ENCODE measurements at regions not wholly inside any gene's neighbourhood (a gene's known extent, or its start where the extent isn't known, plus 50 kb on each side); places are given as distances from the start of the nearest gene placed in this dataset.

GRCh38 chr12:89817501-89818226, 109.0 kb upstream of the ATP2B1 start:
- Mint-ChIP-seq H3K36me3 (ENCODE audit: low read depth) (no peaks in the 10 kb centered on the region), H3K27me3 (ENCODE audit: low read depth) (peaks cover 3% of the 10 kb centered on the region), H3K27ac (no peak overlapping the region), H3K9me3 (ENCODE audit: insufficient read depth) (no peaks in the 10 kb centered on the region), H3K4me3 (no peak overlapping the region), H3K4me1 (ENCODE audit: low read depth) (no peaks in the 10 kb centered on the region)
- DNase-seq (no peak), ATAC-seq (no peak)
- ChIA-PET CTCF (interaction anchor here (1.7 kb wide), 1 partner anchor 132 kb away, joined by 4 read pairs; no protein-coding TSS in a partner anchor), POLR2A (no interaction called here)

- H3K4me1 Mint-ChIP-seq (ENCODE audit: low read depth), result no peaks in the 10 kb centered on the region
- ATAC-seq (no peak), DNase-seq (no peak)
- ChIA-PET POLR2A (no interaction called here), CTCF (no interaction called here)
- H3K36me3 Mint-ChIP-seq (ENCODE audit: low read depth), result no peaks in the 10 kb centered on the region
- H3K27ac Mint-ChIP-seq, result no peak overlapping the region
- no peaks in the 10 kb centered on the region for H3K9me3 Mint-ChIP-seq (ENCODE audit: insufficient read depth)
- H3K4me3 Mint-ChIP-seq, result no peak overlapping the region
- H3K27me3 Mint-ChIP-seq (ENCODE audit: low read depth), result peaks cover 3% of the 10 kb centered on the region
Observed at GRCh38 chr12:89815225-89815624, 106.6 kb upstream of the ATP2B1 start.

- DNase-seq, result no peak
- H3K4me1 Mint-ChIP-seq (ENCODE audit: low read depth), result no peaks in the 10 kb centered on the region
- ChIA-PET POLR2A (no interaction called here), CTCF (no interaction called here)
- no peaks in the 10 kb centered on the region for H3K27me3 Mint-ChIP-seq (ENCODE audit: low read depth)
- H3K27ac Mint-ChIP-seq, result no peak overlapping the region
- no peak for ATAC-seq
- H3K9me3 Mint-ChIP-seq (ENCODE audit: insufficient read depth), result no peaks in the 10 kb centered on the region
- no peak overlapping the region for H3K4me3 Mint-ChIP-seq
- H3K36me3 Mint-ChIP-seq (ENCODE audit: low read depth), result no peaks in the 10 kb centered on the region
Observed at GRCh38 chr12:89803412-89803811, 94.8 kb upstream of the ATP2B1 start.

GRCh38 chr12:89801284-89801683, 92.6 kb upstream of the ATP2B1 start:
- CTCF ChIA-PET, result no interaction called here
- Mint-ChIP-seq H3K4me3 (no peak overlapping the region), H3K27me3 (ENCODE audit: low read depth) (no peaks in the 10 kb centered on the region), H3K4me1 (ENCODE audit: low read depth) (no peaks in the 10 kb centered on the region), H3K36me3 (ENCODE audit: low read depth) (no peaks in the 10 kb centered on the region), H3K27ac (no peak overlapping the region), H3K9me3 (ENCODE audit: insufficient read depth) (no peaks in the 10 kb centered on the region)
- ATAC-seq (no peak), DNase-seq (no peak)
- POLR2A ChIA-PET, result no interaction called here

- no peaks in the 10 kb centered on the region for H3K36me3 Mint-ChIP-seq (ENCODE audit: low read depth)
- no peak overlapping the region for H3K27ac Mint-ChIP-seq
- DNase-seq, result no peak
- no peaks in the 10 kb centered on the region for H3K27me3 Mint-ChIP-seq (ENCODE audit: low read depth)
- H3K4me1 Mint-ChIP-seq (ENCODE audit: low read depth), result no peaks in the 10 kb centered on the region
- CTCF ChIA-PET, result no interaction called here
- POLR2A ChIA-PET, result no interaction called here
- no peaks in the 10 kb centered on the region for H3K9me3 Mint-ChIP-seq (ENCODE audit: insufficient read depth)
- no peak overlapping the region for H3K4me3 Mint-ChIP-seq
- ATAC-seq, result no peak
Observed at GRCh38 chr12:89800435-89800834, 91.8 kb upstream of the ATP2B1 start.

GRCh38 chr12:89799316-89799715, 90.7 kb upstream of the ATP2B1 start:
- H3K9me3 Mint-ChIP-seq (ENCODE audit: insufficient read depth), result no peaks in the 10 kb centered on the region
- CTCF ChIA-PET, result no interaction called here

GRCh38 chr12:89797436-89797835, 88.8 kb upstream of the ATP2B1 start:
- no peaks in the 10 kb centered on the region for H3K27me3 Mint-ChIP-seq (ENCODE audit: low read depth)
- H3K9me3 Mint-ChIP-seq (ENCODE audit: insufficient read depth), result no peaks in the 10 kb centered on the region
- no peak overlapping the region for H3K27ac Mint-ChIP-seq
- H3K36me3 Mint-ChIP-seq (ENCODE audit: low read depth), result no peaks in the 10 kb centered on the region
- no peak for ATAC-seq
- CTCF ChIA-PET, result no interaction called here
- no peaks in the 10 kb centered on the region for H3K4me1 Mint-ChIP-seq (ENCODE audit: low read depth)
- H3K4me3 Mint-ChIP-seq, result no peak overlapping the region
- DNase-seq, result no peak
- POLR2A ChIA-PET, result no interaction called here

More at GRCh38 chr12:89799316-89799715, 90.7 kb upstream of the ATP2B1 start:
- POLR2A ChIA-PET, result no interaction called here
- no peak overlapping the region for H3K27ac Mint-ChIP-seq
- no peaks in the 10 kb centered on the region for H3K36me3 Mint-ChIP-seq (ENCODE audit: low read depth)
- no peaks in the 10 kb centered on the region for H3K27me3 Mint-ChIP-seq (ENCODE audit: low read depth)
- DNase-seq, result no peak
- H3K4me3 Mint-ChIP-seq, result no peak overlapping the region
- no peak for ATAC-seq
- H3K4me1 Mint-ChIP-seq (ENCODE audit: low read depth), result no peaks in the 10 kb centered on the region

GRCh38 chr12:89796798-89797382, 88.3 kb upstream of the ATP2B1 start:
- CTCF ChIA-PET, result no interaction called here
- Mint-ChIP-seq H3K36me3 (ENCODE audit: low read depth) (no peaks in the 10 kb centered on the region), H3K4me3 (no peak overlapping the region), H3K27ac (no peak overlapping the region), H3K9me3 (ENCODE audit: insufficient read depth) (no peaks in the 10 kb centered on the region), H3K27me3 (ENCODE audit: low read depth) (no peaks in the 10 kb centered on the region), H3K4me1 (ENCODE audit: low read depth) (no peaks in the 10 kb centered on the region)
- POLR2A ChIA-PET, result interaction anchor here (0.5 kb wide), 1 partner anchor 35 kb away, joined by 3 read pairs; no protein-coding TSS in a partner anchor
- ATAC-seq (no peak), DNase-seq (no peak)

- H3K27me3 Mint-ChIP-seq (ENCODE audit: low read depth), result no peaks in the 10 kb centered on the region
- H3K36me3 Mint-ChIP-seq (ENCODE audit: low read depth), result no peaks in the 10 kb centered on the region
- CTCF ChIA-PET, result no interaction called here
- H3K9me3 Mint-ChIP-seq (ENCODE audit: insufficient read depth), result no peaks in the 10 kb centered on the region
- POLR2A ChIA-PET, result interaction anchor here (0.8 kb wide), 1 partner anchor 80 kb away, joined by 3 read pairs; no protein-coding TSS in a partner anchor
- no peaks in the 10 kb centered on the region for H3K4me1 Mint-ChIP-seq (ENCODE audit: low read depth)
- ATAC-seq, result no peak
- DNase-seq, result no peak
- H3K27ac Mint-ChIP-seq, result no peak overlapping the region
- no peak overlapping the region for H3K4me3 Mint-ChIP-seq
Observed at GRCh38 chr12:89793946-89794345, 85.3 kb upstream of the ATP2B1 start.

GRCh38 chr12:89791286-89791685, 82.6 kb upstream of the ATP2B1 start:
- Mint-ChIP-seq H3K36me3 (ENCODE audit: low read depth) (no peaks in the 10 kb centered on the region), H3K4me3 (no peak overlapping the region), H3K27me3 (ENCODE audit: low read depth) (no peaks in the 10 kb centered on the region), H3K27ac (no peak overlapping the region), H3K4me1 (ENCODE audit: low read depth) (no peaks in the 10 kb centered on the region), H3K9me3 (ENCODE audit: insufficient read depth) (peaks cover 3% of the 10 kb centered on the region)
- CTCF ChIA-PET, result no interaction called here
- POLR2A ChIA-PET, result no interaction called here
- DNase-seq (no peak), ATAC-seq (no peak)

GRCh38 chr12:89789862-89790261, 81.2 kb upstream of the ATP2B1 start:
- CTCF ChIA-PET, result no interaction called here
- DNase-seq (no peak), ATAC-seq (no peak)
- H3K4me1 Mint-ChIP-seq (ENCODE audit: low read depth), result no peaks in the 10 kb centered on the region
- POLR2A ChIA-PET, result no interaction called here
- H3K27ac Mint-ChIP-seq, result no peak overlapping the region
- no peak overlapping the region for H3K4me3 Mint-ChIP-seq
- H3K27me3 Mint-ChIP-seq (ENCODE audit: low read depth), result no peaks in the 10 kb centered on the region
- H3K9me3 Mint-ChIP-seq (ENCODE audit: insufficient read depth), result peaks cover 14% of the 10 kb centered on the region
- H3K36me3 Mint-ChIP-seq (ENCODE audit: low read depth), result peaks cover 5% of the 10 kb centered on the region

GRCh38 chr12:89787763-89788162, 79.1 kb upstream of the ATP2B1 start:
- no peaks in the 10 kb centered on the region for H3K4me1 Mint-ChIP-seq (ENCODE audit: low read depth)
- ATAC-seq (no peak), DNase-seq (no peak)
- ChIA-PET POLR2A (no interaction called here), CTCF (no interaction called here)
- peaks cover 14% of the 10 kb centered on the region for H3K9me3 Mint-ChIP-seq (ENCODE audit: insufficient read depth)
- no peak overlapping the region for H3K27ac Mint-ChIP-seq
- peaks cover 5% of the 10 kb centered on the region for H3K36me3 Mint-ChIP-seq (ENCODE audit: low read depth)
- H3K27me3 Mint-ChIP-seq (ENCODE audit: low read depth), result no peaks in the 10 kb centered on the region
- no peak overlapping the region for H3K4me3 Mint-ChIP-seq
